Fibroblast of lung (primary cell): ENCODE measurements at regions not wholly inside any gene's neighbourhood (a gene's known extent, or its start where the extent isn't known, plus 50 kb on each side); places are given as distances from the start of the nearest gene placed in this dataset.

Experiments used
- DNase-seq, 2 donors: peaks; one replicate each; pipeline versions ENCODE4 v3.0.0 to v3.0.0-alpha.2; 2010; ENCODE audit warnings: low read depth in 2 of 2
- H2AFZ ChIP-seq: 2 replicates; pipeline ENCODE4 v1.5.1; 2012; ENCODE audit warnings: low read length, control low read depth, inconsistent platforms
- H3K27ac ChIP-seq: 2 replicates; pipeline ENCODE4 v1.5.1; 2011; ENCODE audit warnings: low read length, control low read depth; ENCODE audit not compliant: insufficient read depth
- H3K27me3 ChIP-seq: 2 replicates; pipeline ENCODE4 v1.5.1; 2011; ENCODE audit warnings: mild to moderate bottlenecking, low read length; ENCODE audit not compliant: control insufficient read depth, insufficient read depth
- H3K36me3 ChIP-seq: 2 replicates; pipeline ENCODE4 v1.5.1; 2011; ENCODE audit warnings: low read length; ENCODE audit not compliant: control insufficient read depth, insufficient read depth
- H3K4me1 ChIP-seq: 2 replicates; pipeline ENCODE4 v1.5.1; 2011; ENCODE audit warnings: low read length; ENCODE audit not compliant: control insufficient read depth, insufficient read depth; ENCODE audit errors: extremely low read depth
- H3K4me2 ChIP-seq: 2 replicates; pipeline ENCODE4 v1.5.1; 2011; ENCODE audit warnings: low read length, control low read depth; ENCODE audit not compliant: insufficient read depth; ENCODE audit errors: extremely low read depth
- H3K4me3 ChIP-seq, 4 experiments: fragments of 200-600 bp in 1 of 4; sonication (generic) in 1 of 4; replicated peaks in 1 of 4; 2 replicates each; pipeline ENCODE4 v1.5.1; 2011 to 2016; ENCODE audit warnings: low read length in 4 of 4, low read depth in 3 of 4, mild to moderate bottlenecking in 3 of 4, control low read depth in 2 of 4, inconsistent platforms in 1 of 4, mixed read lengths in 1 of 4; ENCODE audit not compliant: insufficient read depth in 1 of 4; ENCODE audit errors: control extremely low read depth in 1 of 4
- H3K79me2 ChIP-seq: 2 replicates; pipeline ENCODE4 v1.5.1; 2012; ENCODE audit warnings: mild to moderate bottlenecking, low read length, inconsistent platforms; ENCODE audit not compliant: control insufficient read depth, insufficient read depth
- H3K9ac ChIP-seq: 2 replicates; pipeline ENCODE4 v1.5.1; 2011; ENCODE audit warnings: mild to moderate bottlenecking, low read length, control low read depth; ENCODE audit not compliant: insufficient read depth
- H3K9me3 ChIP-seq: 2 replicates; pipeline ENCODE4 v1.5.1; 2012; ENCODE audit warnings: low read depth, low read length; ENCODE audit not compliant: control insufficient read depth, insufficient read depth
- H4K20me1 ChIP-seq: 2 replicates; pipeline ENCODE4 v1.5.1; 2011; ENCODE audit warnings: low read length; ENCODE audit not compliant: control insufficient read depth, insufficient read depth; ENCODE audit errors: extremely low read depth
- EZH2 ChIP-seq: IDR thresholded peaks from 2 replicates; pipeline ENCODE4 v1.5.1; 2012; ENCODE audit warnings: low read length, control low read depth, mild to moderate bottlenecking; ENCODE audit errors: missing control alignments
- TF ChIP-seq, protein P1 (sequence below), 2 donors: IDR thresholded peaks in 1 of 2; conservative IDR thresholded peaks in 1 of 2; 1 replicate in 1 of 2; 2 replicates in 1 of 2; pipeline ENCODE4 v1.5.1; 2011 to 2012; ENCODE audit warnings: low read length in 2 of 2, control low read depth in 1 of 2, inconsistent platforms in 1 of 2, low read depth in 1 of 2, mild to moderate bottlenecking in 1 of 2

DNA sequence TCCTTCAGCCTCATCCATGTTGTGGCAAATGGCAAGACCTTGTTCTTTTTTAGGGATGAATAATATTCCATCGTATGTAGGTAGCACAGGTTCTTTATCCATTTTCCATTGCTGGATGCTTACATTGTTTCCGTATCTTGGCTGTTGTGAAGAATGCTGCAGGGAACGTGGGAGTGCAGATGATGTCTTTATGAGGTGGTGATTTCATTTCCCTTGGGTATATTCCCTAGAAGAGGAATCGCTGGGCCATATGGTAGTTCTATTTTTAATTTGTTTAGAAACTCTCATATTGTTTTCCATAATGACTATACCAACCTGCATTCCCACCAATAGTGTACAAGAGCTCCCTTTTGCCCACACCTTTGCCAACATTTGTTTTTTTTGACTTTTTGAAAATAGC lies 186.3 kb upstream of the TMTC4 start:
- DNase-seq, result no peak
- TF ChIP-seq, protein P1, sequence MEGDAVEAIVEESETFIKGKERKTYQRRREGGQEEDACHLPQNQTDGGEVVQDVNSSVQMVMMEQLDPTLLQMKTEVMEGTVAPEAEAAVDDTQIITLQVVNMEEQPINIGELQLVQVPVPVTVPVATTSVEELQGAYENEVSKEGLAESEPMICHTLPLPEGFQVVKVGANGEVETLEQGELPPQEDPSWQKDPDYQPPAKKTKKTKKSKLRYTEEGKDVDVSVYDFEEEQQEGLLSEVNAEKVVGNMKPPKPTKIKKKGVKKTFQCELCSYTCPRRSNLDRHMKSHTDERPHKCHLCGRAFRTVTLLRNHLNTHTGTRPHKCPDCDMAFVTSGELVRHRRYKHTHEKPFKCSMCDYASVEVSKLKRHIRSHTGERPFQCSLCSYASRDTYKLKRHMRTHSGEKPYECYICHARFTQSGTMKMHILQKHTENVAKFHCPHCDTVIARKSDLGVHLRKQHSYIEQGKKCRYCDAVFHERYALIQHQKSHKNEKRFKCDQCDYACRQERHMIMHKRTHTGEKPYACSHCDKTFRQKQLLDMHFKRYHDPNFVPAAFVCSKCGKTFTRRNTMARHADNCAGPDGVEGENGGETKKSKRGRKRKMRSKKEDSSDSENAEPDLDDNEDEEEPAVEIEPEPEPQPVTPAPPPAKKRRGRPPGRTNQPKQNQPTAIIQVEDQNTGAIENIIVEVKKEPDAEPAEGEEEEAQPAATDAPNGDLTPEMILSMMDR (conservative IDR thresholded peaks at IDR 0.05 in 1 of 2, IDR thresholded peaks at IDR 0.05 in 1 of 2; ENCODE audit: low read depth in 1 of 2, low read length in 2 of 2), result no peak
- no peak for TF ChIP-seq EZH2

DNA sequence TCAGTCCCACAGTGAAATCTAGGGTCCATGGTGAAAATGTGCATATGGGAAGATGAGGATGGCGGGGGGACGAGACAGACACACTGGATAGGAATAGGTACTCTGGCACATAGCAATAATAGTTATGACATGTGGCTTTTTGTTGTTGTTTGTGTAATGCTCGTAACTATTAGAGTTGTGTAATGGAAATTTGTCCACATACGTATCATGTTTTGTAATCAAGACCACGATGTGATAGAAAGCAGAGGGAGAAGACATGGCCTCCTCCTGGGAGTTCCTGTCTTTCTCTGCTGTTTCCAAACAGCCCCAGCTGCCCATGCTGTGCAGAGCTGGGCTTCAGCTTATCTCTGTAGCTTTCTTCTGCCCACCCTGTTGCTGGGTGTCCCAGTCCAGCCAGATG lies 185.3 kb upstream of the TMTC4 start:
- Histone ChIP-seq H4K20me1 (no peaks in the 10 kb centered on the region), H3K27me3 (no peaks in the 10 kb centered on the region), H3K4me3 (no peak overlapping the region), H3K27ac (no peak overlapping the region), H3K36me3 (no peaks in the 10 kb centered on the region), H3K79me2 (no peaks in the 10 kb centered on the region), H2AFZ (no peak overlapping the region), H3K9ac (no peak overlapping the region), H3K4me1 (no peaks in the 10 kb centered on the region), H3K9me3 (no peaks in the 10 kb centered on the region), H3K4me2 (no peak overlapping the region)
- TF ChIP-seq, protein P1 (conservative IDR thresholded peaks at IDR 0.05 in 1 of 2, IDR thresholded peaks at IDR 0.05 in 1 of 2; ENCODE audit: low read depth in 1 of 2, low read length in 2 of 2), result no peak
- TF ChIP-seq EZH2, result no peak
- no peak for DNase-seq

More for the DNA sequence above, 186.3 kb upstream of the TMTC4 start:
- Histone ChIP-seq H3K4me3 (no peak overlapping the region), H4K20me1 (no peaks in the 10 kb centered on the region), H3K9ac (no peak overlapping the region), H3K79me2 (no peaks in the 10 kb centered on the region), H2AFZ (no peak overlapping the region), H3K4me2 (no peak overlapping the region), H3K9me3 (no peaks in the 10 kb centered on the region), H3K27ac (no peak overlapping the region), H3K27me3 (no peaks in the 10 kb centered on the region), H3K4me1 (no peaks in the 10 kb centered on the region), H3K36me3 (no peaks in the 10 kb centered on the region)

DNA sequence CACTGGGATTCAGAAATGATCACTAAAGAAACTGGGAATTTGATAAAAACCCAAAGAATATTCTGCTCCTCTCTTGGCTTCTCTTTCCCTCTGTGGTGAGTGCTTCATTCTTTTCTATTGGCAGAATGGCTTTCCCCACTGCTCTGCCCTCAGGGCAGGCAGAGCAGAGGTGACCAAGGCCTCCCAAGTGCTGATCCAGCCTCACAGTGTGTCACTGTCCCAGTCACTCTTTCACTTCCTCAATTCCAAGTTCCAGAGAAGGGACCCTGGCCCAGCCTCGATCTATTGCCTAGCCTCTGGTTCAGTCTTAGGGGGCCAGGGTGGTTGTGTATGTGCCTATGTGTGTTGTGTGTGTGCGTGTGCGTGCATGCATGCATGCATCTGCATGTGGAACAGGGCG lies 180.6 kb upstream of the TMTC4 start:
- Histone ChIP-seq H3K36me3 (no peaks in the 10 kb centered on the region), H3K4me3 (no peak overlapping the region), H2AFZ (no peak overlapping the region), H4K20me1 (no peaks in the 10 kb centered on the region), H3K27me3 (no peaks in the 10 kb centered on the region), H3K79me2 (no peaks in the 10 kb centered on the region), H3K27ac (no peak overlapping the region), H3K4me1 (no peaks in the 10 kb centered on the region), H3K4me2 (no peak overlapping the region), H3K9me3 (no peaks in the 10 kb centered on the region), H3K9ac (no peak overlapping the region)
- TF ChIP-seq EZH2, result no peak
- no peak for DNase-seq
